DMS79 (cell line): ENCODE measurements at regions not wholly inside any gene's neighbourhood (a gene's known extent, or its start where the extent isn't known, plus 50 kb on each side); places are given as distances from the start of the nearest gene placed in this dataset.
"Not testable (repeated sequence)": the region's sequence is repeated elsewhere in the genome, so short reads cannot be mapped to it uniquely, and the experiment has no call there.

ENCODE experiments used
- DNase-seq: peaks from one replicate; lab custom pipeline; 2025; lab: John Stamatoyannopoulos, UW

GRCh38 chr7:37617406-37617805 lies 66.2 kb upstream of the GPR141 start:
- not testable (repeated sequence) for DNase-seq

- no peak for DNase-seq
Measured at GRCh38 chr7:37633048-37633447, 50.5 kb upstream of the GPR141 start.
